ENCODE measurements at regions not wholly inside any gene's neighbourhood (a gene's known extent, or its start where the extent isn't known, plus 50 kb on each side); places are given as distances from the start of the nearest gene placed in this dataset.

GRCh38 chr14:87323191-87323590 is 669.8 kb downstream of the GALC start:
- intact Hi-C loops (cut with DNase I; ENCODE audit: low total_unique reads): no loop called here
- no peak for DNase-seq
- no peaks in the 10 kb centered on the region for H3K4me1 ChIP-seq
- H3K4me3 ChIP-seq: no peak overlapping the region
- no peaks in the 10 kb centered on the region for H3K36me3 ChIP-seq
- no peaks in the 10 kb centered on the region for H3K27me3 ChIP-seq
- no peaks in the 10 kb centered on the region for H3K9me3 ChIP-seq
- H3K27ac ChIP-seq: no peak overlapping the region
- TF ChIP-seq CTCF (IDR thresholded peaks at IDR 0.05): no peak

GRCh38 chr14:87321548-87321947 is 671.4 kb downstream of the GALC start:
- Histone ChIP-seq H3K4me3 (no peak overlapping the region), H3K36me3 (no peaks in the 10 kb centered on the region), H3K27ac (no peak overlapping the region), H3K27me3 (no peaks in the 10 kb centered on the region), H3K9me3 (no peaks in the 10 kb centered on the region), H3K4me1 (no peaks in the 10 kb centered on the region)
- intact Hi-C loops (cut with DNase I; ENCODE audit: low total_unique reads): no loop called here
- no peak for DNase-seq
- no peak for TF ChIP-seq CTCF (IDR thresholded peaks at IDR 0.05)

GRCh38 chr14:87312894-87313205 is 680.1 kb downstream of the GALC start:
- Histone ChIP-seq H3K4me3 (no peak overlapping the region), H3K27ac (no peak overlapping the region), H3K36me3 (no peaks in the 10 kb centered on the region), H3K9me3 (no peaks in the 10 kb centered on the region), H3K27me3 (no peaks in the 10 kb centered on the region), H3K4me1 (no peaks in the 10 kb centered on the region)
- no peak for DNase-seq
- no peak for TF ChIP-seq CTCF (IDR thresholded peaks at IDR 0.05)
- intact Hi-C loops (cut with DNase I; ENCODE audit: low total_unique reads): no loop called here

- H3K27me3 ChIP-seq: no peaks in the 10 kb centered on the region
- no peaks in the 10 kb centered on the region for H3K9me3 ChIP-seq
- intact Hi-C loops (cut with DNase I; ENCODE audit: low total_unique reads): no loop called here
- no peak for TF ChIP-seq CTCF (IDR thresholded peaks at IDR 0.05)
- H3K27ac ChIP-seq: no peak overlapping the region
- no peaks in the 10 kb centered on the region for H3K4me1 ChIP-seq
- H3K36me3 ChIP-seq: no peaks in the 10 kb centered on the region
- no peak for DNase-seq
- H3K4me3 ChIP-seq: no peak overlapping the region
Observed at GRCh38 chr14:87312169-87312893, 680.7 kb downstream of the GALC start.

GRCh38 chr14:87309557-87309956 is 683.4 kb downstream of the GALC start:
- no peak overlapping the region for H3K27ac ChIP-seq
- TF ChIP-seq CTCF (IDR thresholded peaks at IDR 0.05): no peak
- no peaks in the 10 kb centered on the region for H3K27me3 ChIP-seq
- no peak for DNase-seq
- H3K36me3 ChIP-seq: no peaks in the 10 kb centered on the region
- H3K4me3 ChIP-seq: no peak overlapping the region
- no peaks in the 10 kb centered on the region for H3K4me1 ChIP-seq
- H3K9me3 ChIP-seq: no peaks in the 10 kb centered on the region
- intact Hi-C loops (cut with DNase I; ENCODE audit: low total_unique reads): no loop called here
